Neural cell (in vitro differentiated cells): ENCODE measurements at regions not wholly inside any gene's neighbourhood (a gene's known extent, or its start where the extent isn't known, plus 50 kb on each side); places are given as distances from the start of the nearest gene placed in this dataset.

Source experiments
- H2AFZ ChIP-seq: fragments of 200-600, 300-800 bp; sonication (generic), shearing (Covaris generic); 2 replicates; pipeline ENCODE4 v1.6.0; 2014; ENCODE audit warnings: low read depth, mild to moderate bottlenecking, antibody characterized with exemption, low read length, moderate library complexity
- H3F3A ChIP-seq: fragments of 200-600 bp; shearing (Covaris generic); 2 replicates; pipeline ENCODE4 v1.6.1; 2016; ENCODE audit warnings: mild to moderate bottlenecking, moderate library complexity, mixed read lengths, antibody characterized with exemption, low read length; ENCODE audit not compliant: insufficient read depth, poor library complexity, severe bottlenecking
- H3K27ac ChIP-seq: fragments of 200-600, 300-800 bp; sonication (generic), shearing (Covaris generic); 2 replicates; pipeline ENCODE4 v1.5.1; 2014; ENCODE audit warnings: mild to moderate bottlenecking, low read length, moderate library complexity
- H3K27me3 ChIP-seq: fragments of 300-800, 200-600 bp; sonication (generic), shearing (Covaris generic); 2 replicates; pipeline ENCODE4 v1.6.0; 2014; ENCODE audit warnings: mild to moderate bottlenecking, low read depth, low read length, moderate library complexity; ENCODE audit not compliant: insufficient read depth
- H3K36me3 ChIP-seq: fragments of 300-800, 200-600 bp; sonication (generic), shearing (Covaris generic); 2 replicates; pipeline ENCODE4 v1.5.1; 2014; ENCODE audit warnings: mild to moderate bottlenecking, antibody characterized with exemption, low read length, moderate library complexity; ENCODE audit not compliant: insufficient read depth
- H3K4me2 ChIP-seq: fragments of 300-800, 200-600 bp; sonication (generic), shearing (Covaris generic); 2 replicates; pipeline ENCODE4 v1.6.0; 2014; ENCODE audit warnings: mild to moderate bottlenecking, low read length
- H3K4me3 ChIP-seq: fragments of 300-800, 200-600 bp; sonication (generic), shearing (Covaris generic); 2 replicates; pipeline ENCODE4 v1.5.1; 2014; ENCODE audit warnings: mild to moderate bottlenecking, low read length, moderate library complexity
- H3K79me2 ChIP-seq: fragments of 200-600 bp; shearing (Covaris generic); replicated peaks from 2 replicates; pipeline ENCODE4 v1.6.0; 2014; ENCODE audit warnings: mild to moderate bottlenecking, low read length, moderate library complexity; ENCODE audit not compliant: insufficient read depth
- H3K9ac ChIP-seq: fragments of 300-800, 200-600 bp; sonication (generic), shearing (Covaris generic); 2 replicates; pipeline ENCODE4 v1.6.1; 2016; ENCODE audit warnings: mild to moderate bottlenecking, low read length, mixed read lengths
- H3K9me2 ChIP-seq: fragments of 200-600 bp; shearing (Covaris generic); 2 replicates; pipeline ENCODE4 v1.6.1; 2016; ENCODE audit warnings: mild to moderate bottlenecking, low read length, mixed read lengths; ENCODE audit not compliant: insufficient read depth
- H3K9me3 ChIP-seq: fragments of 200-600, 300-800 bp; sonication (generic), shearing (Covaris generic); 2 replicates; pipeline ENCODE4 v1.6.1; 2016; ENCODE audit warnings: mild to moderate bottlenecking, mixed run types, low read length, moderate library complexity, mixed read lengths
- H4K20me1 ChIP-seq: fragments of 200-600 bp; shearing (Covaris generic); 2 replicates; pipeline ENCODE4 v1.6.1; 2016; ENCODE audit warnings: mild to moderate bottlenecking, mixed run types; ENCODE audit not compliant: insufficient read depth
- CTCF ChIP-seq: fragments of 450-650 bp; IDR thresholded peaks from 2 replicates; pipeline ENCODE4 v1.5.1; 2014; ENCODE audit warnings: antibody characterized with exemption, mild to moderate bottlenecking, moderate library complexity; ENCODE audit not compliant: poor library complexity, severe bottlenecking
- EP300 ChIP-seq: fragments of 450-650 bp; conservative IDR thresholded peaks from 2 replicates; pipeline ENCODE4 v1.6.1; 2014; ENCODE audit warnings: antibody characterized with exemption, mild to moderate bottlenecking, moderate library complexity; ENCODE audit not compliant: poor library complexity, severe bottlenecking
- EZH2 ChIP-seq: fragments of 200-600, 300-800 bp; shearing (Covaris generic), sonication (generic); IDR thresholded peaks from 2 replicates; pipeline ENCODE4 v1.6.1; 2014; ENCODE audit warnings: antibody characterized with exemption, low read length, borderline replicate concordance, mild to moderate bottlenecking; ENCODE audit not compliant: insufficient read depth, poor library complexity, severe bottlenecking
- MXI1 ChIP-seq: fragments of 450-650 bp; conservative IDR thresholded peaks from 2 replicates; pipeline ENCODE4 v1.6.1; 2014; ENCODE audit warnings: antibody characterized with exemption, mild to moderate bottlenecking; ENCODE audit not compliant: poor library complexity, severe bottlenecking
- POLR2AphosphoS5 ChIP-seq: IDR thresholded peaks from 2 replicates; pipeline ENCODE4 v1.6.1; 2012
- RAD21 ChIP-seq: fragments of 450-650 bp; conservative IDR thresholded peaks from 2 replicates; pipeline ENCODE4 v1.6.1; 2014; ENCODE audit warnings: antibody characterized with exemption, mild to moderate bottlenecking, moderate library complexity
- REST ChIP-seq: IDR thresholded peaks from 2 replicates; pipeline ENCODE4 v1.6.1; 2012; ENCODE audit warnings: borderline replicate concordance
- SMC3 ChIP-seq: fragments of 450-650 bp; conservative IDR thresholded peaks from 2 replicates; pipeline ENCODE4 v1.6.1; 2014; ENCODE audit warnings: antibody characterized with exemption, mild to moderate bottlenecking, moderate library complexity; ENCODE audit not compliant: poor library complexity
- TAF1 ChIP-seq: IDR thresholded peaks from 2 replicates; pipeline ENCODE4 v1.6.1; 2012; ENCODE audit warnings: low read depth

GRCh38 chr5:170182491-170182890 is 50.3 kb upstream of the C5orf58 start:
- Histone ChIP-seq H3K27me3 (no peaks in the 10 kb centered on the region), H3K4me2 (peak overlapping the region; percentile 14), H2AFZ (no peak overlapping the region), H4K20me1 (no peaks in the 10 kb centered on the region), H3K27ac (no peak overlapping the region), H3K9me2 (no peaks in the 10 kb centered on the region), H3K4me3 (no peak overlapping the region), H3F3A (no peaks in the 10 kb centered on the region), H3K9me3 (no peaks in the 10 kb centered on the region), H3K36me3 (no peaks in the 10 kb centered on the region), H3K9ac (no peak overlapping the region), H3K79me2 (no peaks in the 10 kb centered on the region)
- no peak for TF ChIP-seq REST
- TF ChIP-seq RAD21 = no peak
- TF ChIP-seq POLR2AphosphoS5 = no peak
- no peak for TF ChIP-seq SMC3
- TF ChIP-seq EZH2 = no peak
- no peak for TF ChIP-seq EP300
- TF ChIP-seq TAF1 = no peak
- no peak for TF ChIP-seq CTCF
- no peak for TF ChIP-seq MXI1
